PC-3 (cell line): ENCODE measurements at regions not wholly inside any gene's neighbourhood (a gene's known extent, or its start where the extent isn't known, plus 50 kb on each side); places are given as distances from the start of the nearest gene placed in this dataset.

Source experiments
- ATAC-seq: fragments of 200-7000 bp; cut with Tn5 transposase; 2 replicates; pipeline ENCODE4 v1.9.1; 2020; ENCODE audit warnings: mild to moderate bottlenecking, moderate library complexity
- BruUV-seq: library from RNA; stranded (reverse); fragments of 400-500 nt; replicated peaks from 2 replicates; lab custom pipeline; 2021; lab: Mats Ljungman, UMichigan
- CTCF ChIA-PET: fragments of 300-600 bp; sonication (Branson Sonifier 250); formaldehyde crosslinking; loops from one replicate; lab custom pipeline; 2022; ENCODE audit warnings: antibody characterized with exemption; lab: Charles Lee
- POLR2A ChIA-PET: fragments of 300-600 bp; sonication (Branson Sonifier 250); formaldehyde crosslinking; loops from one replicate; lab custom pipeline; 2022; ENCODE audit warnings: antibody characterized with exemption; ENCODE audit not compliant: unreplicated experiment; lab: Charles Lee
- DNase-seq: peaks from one replicate; pipeline ENCODE4 v3.0.0-alpha.2; 2015
- H2AFZ ChIP-seq: fragments of 300-600 bp; sonication (generic); 2 replicates; pipeline ENCODE4 v1.6.0; 2016; ENCODE audit warnings: antibody characterized with exemption, low read length
- H3F3A ChIP-seq: fragments of 300-600 bp; sonication (generic); one replicate; pipeline ENCODE4 v1.6.0; 2017; ENCODE audit warnings: antibody characterized with exemption, low read length, control low read depth, mild to moderate bottlenecking; ENCODE audit not compliant: unreplicated experiment
- H3K27ac ChIP-seq: fragments of 300-600 bp; sonication (generic); 2 replicates; pipeline ENCODE4 v1.5.1; 2016; ENCODE audit warnings: mild to moderate bottlenecking, low read length
- H3K27me3 ChIP-seq: fragments of 300-600 bp; sonication (generic); 2 replicates; pipeline ENCODE4 v1.6.1; 2016; ENCODE audit warnings: low read length, mixed read lengths
- H3K36me3 ChIP-seq: fragments of 300-600 bp; sonication (generic); 2 replicates; pipeline ENCODE4 v1.6.1; 2016; ENCODE audit warnings: low read depth, mixed run types, low read length, mixed read lengths
- H3K4me1 ChIP-seq: fragments of 300-600 bp; sonication (generic); 2 replicates; pipeline ENCODE4 v1.5.1; 2016; ENCODE audit warnings: low read length; ENCODE audit not compliant: insufficient read depth
- H3K4me2 ChIP-seq: fragments of 300-600 bp; sonication (generic); 2 replicates; pipeline ENCODE4 v1.6.0; 2016; ENCODE audit warnings: low read length
- H3K4me3 ChIP-seq: fragments of 300-600 bp; sonication (generic); 2 replicates; pipeline ENCODE4 v1.5.1; 2016; ENCODE audit warnings: mild to moderate bottlenecking, low read length, mixed read lengths
- H3K79me2 ChIP-seq: fragments of 300-600 bp; sonication (generic); 2 replicates; pipeline ENCODE4 v1.6.1; 2017; ENCODE audit warnings: low read length, mixed read lengths
- H3K9ac ChIP-seq: fragments of 300-600 bp; sonication (generic); 2 replicates; pipeline ENCODE4 v1.6.0; 2016; ENCODE audit warnings: mild to moderate bottlenecking, low read length
- H3K9me2 ChIP-seq: fragments of 300-600 bp; sonication (generic); replicated peaks from 2 replicates; pipeline ENCODE4 v1.6.1; 2016; ENCODE audit warnings: mixed run types, low read length, mixed read lengths
- H3K9me3 ChIP-seq: fragments of 300-600 bp; sonication (generic); 2 replicates; pipeline ENCODE4 v1.6.1; 2016; ENCODE audit warnings: low read length, mixed read lengths
- H4K20me1 ChIP-seq: fragments of 300-600 bp; sonication (generic); 2 replicates; pipeline ENCODE4 v1.6.1; 2016; ENCODE audit warnings: low read length, mixed read lengths
- CTCF ChIP-seq: fragments of 300-600 bp; sonication (generic); conservative IDR thresholded peaks from 2 replicates; pipeline ENCODE4 v1.5.1; 2017; ENCODE audit warnings: antibody characterized with exemption, low read depth, mild to moderate bottlenecking, low read length
- EZH2 ChIP-seq: fragments of 300-600 bp; sonication (generic); IDR thresholded peaks from one replicate; pipeline ENCODE4 v1.6.1; 2017; ENCODE audit warnings: antibody characterized with exemption, mild to moderate bottlenecking, low read length; ENCODE audit not compliant: unreplicated experiment
- EZH2phosphoT487 ChIP-seq: fragments of 300-600 bp; sonication (generic); IDR thresholded peaks from 2 replicates; pipeline ENCODE4 v1.6.1; 2018; ENCODE audit warnings: mild to moderate bottlenecking, antibody characterized with exemption, low read length, borderline replicate concordance
- intact Hi-C: fragments of 100-400 bp; cut with micrococcal nuclease; formaldehyde crosslinking; loops from 2 replicates; pipeline ENCODE4 v1.9.0; 2023

GRCh38 chr5:93246090-93246855, 334.7 kb downstream of the NR2F1-AS1 start:
- ChIA-PET POLR2A (no interaction called here), CTCF (no interaction called here)
- ATAC-seq (no peak), DNase-seq (no peak)
- H3K9me2 ChIP-seq, result no peaks in the 10 kb centered on the region
- H3K4me2 ChIP-seq, result no peak overlapping the region
- peaks cover 24% of the 10 kb centered on the region for H3K4me1 ChIP-seq
- H3K36me3 ChIP-seq, result no peaks in the 10 kb centered on the region
- H3K79me2 ChIP-seq, result no peaks in the 10 kb centered on the region
- H2AFZ ChIP-seq, result no peak overlapping the region
- H3K27ac ChIP-seq, result no peak overlapping the region
- H3K9me3 ChIP-seq, result no peaks in the 10 kb centered on the region
- H3K9ac ChIP-seq, result no peak overlapping the region
- no peaks in the 10 kb centered on the region for H3K27me3 ChIP-seq
- H4K20me1 ChIP-seq, result no peaks in the 10 kb centered on the region
- no peaks in the 10 kb centered on the region for H3F3A ChIP-seq
- BruUV-seq, result no TSS peak
- H3K4me3 ChIP-seq, result no peak overlapping the region
- intact Hi-C loops, result no loop called here
- TF ChIP-seq EZH2 (no peak), CTCF (no peak), EZH2phosphoT487 (no peak)

GRCh38 chr5:93245226-93245625, 335.8 kb downstream of the NR2F1-AS1 start:
- Histone ChIP-seq H3K79me2 (no peaks in the 10 kb centered on the region), H3K27ac (no peak overlapping the region), H3K4me1 (peaks cover 15% of the 10 kb centered on the region), H3K27me3 (no peaks in the 10 kb centered on the region), H3K9me3 (no peaks in the 10 kb centered on the region), H3K9ac (no peak overlapping the region), H4K20me1 (no peaks in the 10 kb centered on the region), H3K9me2 (no peaks in the 10 kb centered on the region), H3K36me3 (no peaks in the 10 kb centered on the region), H3K4me3 (no peak overlapping the region), H3K4me2 (no peak overlapping the region), H3F3A (no peaks in the 10 kb centered on the region), H2AFZ (no peak overlapping the region)
- no TSS peak for BruUV-seq
- ATAC-seq (no peak), DNase-seq (no peak)
- ChIA-PET CTCF (no interaction called here), POLR2A (no interaction called here)
- intact Hi-C loops, result no loop called here
- no peak for TF ChIP-seq EZH2phosphoT487
- no peak for TF ChIP-seq EZH2
- no peak for TF ChIP-seq CTCF

- no peaks in the 10 kb centered on the region for H3F3A ChIP-seq
- H3K9me3 ChIP-seq, result no peaks in the 10 kb centered on the region
- H3K4me3 ChIP-seq, result no peak overlapping the region
- ATAC-seq (no peak), DNase-seq (no peak)
- no peak overlapping the region for H3K4me2 ChIP-seq
- POLR2A ChIA-PET, result no interaction called here
- H3K9me2 ChIP-seq, result no peaks in the 10 kb centered on the region
- no peaks in the 10 kb centered on the region for H3K27me3 ChIP-seq
- no peaks in the 10 kb centered on the region for H3K36me3 ChIP-seq
- TF ChIP-seq EZH2phosphoT487 (no peak), EZH2 (no peak), CTCF (no peak)
- no peak overlapping the region for H3K27ac ChIP-seq
- intact Hi-C loops, result no loop called here
- CTCF ChIA-PET, result no interaction called here
- H4K20me1 ChIP-seq, result no peaks in the 10 kb centered on the region
- H3K9ac ChIP-seq, result no peak overlapping the region
- H2AFZ ChIP-seq, result 0 out of 2 replicates have a peak overlapping the region, but pooled peaks have one; percentile 7
- peaks cover 10% of the 10 kb centered on the region for H3K4me1 ChIP-seq
- no TSS peak for BruUV-seq
- no peaks in the 10 kb centered on the region for H3K79me2 ChIP-seq
Observed at GRCh38 chr5:93243481-93243880, 337.5 kb downstream of the NR2F1-AS1 start.
